Lower leg skin (tissue), 4 donors: ENCODE measurements at regions not wholly inside any gene's neighbourhood (a gene's known extent, or its start where the extent isn't known, plus 50 kb on each side); places are given as distances from the start of the nearest gene placed in this dataset.

ENCODE experiments used
- DNase-seq, 2 donors: peaks; one replicate each; pipeline ENCODE4 v3.0.0-alpha.2; 2019; ENCODE audit warnings: low spot score in 2 of 2
- H3K4me3 ChIP-seq: fragments of 200-600 bp; sonication (generic); 2 replicates; pipeline ENCODE4 v1.5.1; 2017; ENCODE audit warnings: mild to moderate bottlenecking, low read depth; ENCODE audit not compliant: poor library complexity, severe bottlenecking
- POLR2A ChIP-seq, 2 donors: fragments of 450-650 bp; IDR thresholded peaks; one replicate each; pipeline ENCODE4 v1.6.1; 2016 to 2017; ENCODE audit warnings: antibody characterized with exemption in 2 of 2, mild to moderate bottlenecking in 1 of 2, moderate library complexity in 1 of 2
- WGBS, 2 donors: methylation state at CpG; one replicate each; pipeline ENCODE4 v1.1.5; 2018; 5-methylcytosine and 5-hydroxymethylcytosine counted together
- intact Hi-C: fragments of 100-400 bp; cut with DNase I; formaldehyde crosslinking; loops from one replicate; pipeline ENCODE4 v1.15.0; 2023; ENCODE audit warnings: low total_unique reads
- TF ChIP-seq, protein P1 (sequence below), 3 donors: fragments of 450-650 bp; IDR thresholded peaks; one replicate each; pipeline ENCODE4 v1.5.1; 2016; ENCODE audit warnings: antibody characterized with exemption in 3 of 3, mild to moderate bottlenecking in 3 of 3, moderate library complexity in 2 of 3

DNA sequence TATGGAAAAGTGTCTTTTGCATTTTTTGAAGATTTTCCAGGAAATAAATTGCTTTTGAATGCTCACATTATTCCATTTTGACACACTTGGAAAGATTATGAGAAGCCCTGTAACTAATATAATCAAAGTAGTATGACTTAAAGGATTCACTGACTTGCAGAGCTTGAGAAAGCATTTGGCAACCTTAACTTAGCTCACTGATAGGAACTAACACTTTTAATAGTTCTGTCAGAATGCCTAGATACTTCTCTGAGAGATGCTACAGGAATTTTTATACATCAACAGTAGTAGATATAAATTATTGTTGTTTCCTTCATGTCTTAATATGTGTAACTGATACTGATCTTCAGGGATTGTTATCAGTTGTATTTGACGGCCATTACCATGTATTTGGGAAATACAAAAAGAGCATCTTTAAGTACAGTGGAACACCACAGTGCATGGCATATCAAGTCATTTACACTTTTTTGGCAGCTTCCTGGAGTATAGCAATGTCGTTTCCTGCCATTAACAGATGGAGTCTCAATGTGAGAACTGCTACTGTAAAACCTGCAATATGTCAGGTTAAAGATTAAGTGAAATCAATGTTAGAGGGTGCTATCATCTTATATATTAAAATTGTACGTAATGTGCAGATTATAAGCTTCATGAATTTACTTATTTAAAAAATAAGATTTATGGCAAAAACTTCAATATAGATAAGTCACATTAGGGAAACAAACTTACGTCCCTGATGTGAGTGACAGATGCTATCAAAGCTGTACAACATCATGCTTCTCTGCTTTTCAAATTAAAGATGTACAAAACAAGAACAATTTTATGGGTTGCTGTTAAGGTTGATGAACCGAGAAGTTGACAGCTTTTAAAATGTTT, 1159.8 kb upstream of the MIR17HG start:
- no peak overlapping the region for H3K4me3 ChIP-seq
- DNase-seq = no peak
- intact Hi-C loops = no loop called here
- WGBS, 2 donors = 59 to 66% methylated on average over 5 of the region's 5 CpGs
- no peak for TF ChIP-seq POLR2A (IDR thresholded peaks at IDR 0.05)
- TF ChIP-seq, protein P1, sequence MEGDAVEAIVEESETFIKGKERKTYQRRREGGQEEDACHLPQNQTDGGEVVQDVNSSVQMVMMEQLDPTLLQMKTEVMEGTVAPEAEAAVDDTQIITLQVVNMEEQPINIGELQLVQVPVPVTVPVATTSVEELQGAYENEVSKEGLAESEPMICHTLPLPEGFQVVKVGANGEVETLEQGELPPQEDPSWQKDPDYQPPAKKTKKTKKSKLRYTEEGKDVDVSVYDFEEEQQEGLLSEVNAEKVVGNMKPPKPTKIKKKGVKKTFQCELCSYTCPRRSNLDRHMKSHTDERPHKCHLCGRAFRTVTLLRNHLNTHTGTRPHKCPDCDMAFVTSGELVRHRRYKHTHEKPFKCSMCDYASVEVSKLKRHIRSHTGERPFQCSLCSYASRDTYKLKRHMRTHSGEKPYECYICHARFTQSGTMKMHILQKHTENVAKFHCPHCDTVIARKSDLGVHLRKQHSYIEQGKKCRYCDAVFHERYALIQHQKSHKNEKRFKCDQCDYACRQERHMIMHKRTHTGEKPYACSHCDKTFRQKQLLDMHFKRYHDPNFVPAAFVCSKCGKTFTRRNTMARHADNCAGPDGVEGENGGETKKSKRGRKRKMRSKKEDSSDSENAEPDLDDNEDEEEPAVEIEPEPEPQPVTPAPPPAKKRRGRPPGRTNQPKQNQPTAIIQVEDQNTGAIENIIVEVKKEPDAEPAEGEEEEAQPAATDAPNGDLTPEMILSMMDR (IDR thresholded peaks at IDR 0.05) = no peak

DNA sequence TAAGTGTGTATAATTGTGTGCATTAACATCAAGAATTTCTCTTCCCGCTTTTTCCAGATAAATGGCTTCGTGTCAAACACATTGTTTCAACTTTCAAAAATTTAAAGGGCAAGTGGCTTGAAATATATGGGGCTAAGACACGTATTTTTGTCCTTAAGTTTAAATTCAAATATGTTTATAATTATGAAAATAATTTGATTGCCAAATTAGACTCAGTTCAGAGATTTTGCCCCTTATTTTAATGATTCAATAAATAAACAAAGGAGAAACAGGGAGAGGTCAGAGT, 1159.2 kb upstream of the MIR17HG start:
- 71 to 74% methylated on average over 3 of the region's 3 CpGs for WGBS, 2 donors

DNA sequence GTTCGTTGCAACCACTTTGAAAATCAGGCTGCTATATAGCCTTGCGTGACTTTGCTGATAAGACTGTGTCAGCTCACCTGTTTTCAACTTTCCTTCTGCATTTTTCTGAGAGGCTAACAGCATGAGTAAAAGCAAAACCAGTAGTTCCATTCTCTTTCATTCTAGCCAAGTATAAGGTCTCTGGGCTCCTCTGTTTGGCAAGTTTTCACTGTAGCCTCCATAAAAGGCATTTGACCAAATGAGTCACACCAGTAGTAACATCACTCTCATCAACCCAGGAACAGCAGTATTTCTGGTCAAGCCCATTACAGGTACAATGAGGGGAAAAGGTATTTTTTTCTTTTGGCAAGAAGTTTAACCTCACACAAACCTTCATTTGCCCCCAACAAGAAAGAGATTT, 1149.8 kb upstream of the MIR17HG start:
- intact Hi-C loops = no loop called here
- WGBS, 2 donors = 80 to 86% methylated on average over 2 of the region's 2 CpGs
- no peak for TF ChIP-seq POLR2A (IDR thresholded peaks at IDR 0.05)
- TF ChIP-seq, protein P1 (IDR thresholded peaks at IDR 0.05) = no peak
- no peak for DNase-seq
- H3K4me3 ChIP-seq = no peak overlapping the region

More for the DNA sequence above, 1159.2 kb upstream of the MIR17HG start:
- intact Hi-C loops = no loop called here
- DNase-seq = no peak
- H3K4me3 ChIP-seq = no peak overlapping the region
- TF ChIP-seq POLR2A (IDR thresholded peaks at IDR 0.05) = no peak
- TF ChIP-seq, protein P1 (IDR thresholded peaks at IDR 0.05) = no peak

DNA sequence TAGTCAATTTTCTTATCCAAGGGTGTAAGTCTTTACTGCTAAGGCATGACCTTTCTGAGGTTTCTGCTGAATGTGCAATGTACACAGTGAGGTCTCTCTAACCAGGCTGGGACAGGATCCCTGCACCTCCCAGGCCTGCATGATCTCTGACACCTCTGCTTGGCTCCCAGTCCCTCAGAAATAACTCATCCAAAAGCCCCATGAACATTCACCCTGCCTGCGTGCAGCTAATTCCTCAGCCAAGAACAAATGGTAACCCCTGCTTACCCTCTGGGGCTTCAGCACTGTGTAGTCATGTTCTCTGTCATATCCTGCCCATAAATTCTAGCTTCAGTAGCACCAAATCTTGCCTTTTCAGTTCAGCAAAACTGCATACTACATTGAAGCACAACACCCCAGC, 1146.3 kb upstream of the MIR17HG start:
- TF ChIP-seq, protein P1 (IDR thresholded peaks at IDR 0.05) = no peak
- no peak for TF ChIP-seq POLR2A (IDR thresholded peaks at IDR 0.05)
- no peak for DNase-seq
- H3K4me3 ChIP-seq = no peak overlapping the region
- WGBS, 2 donors = 21 to 67% methylated on average over 1 of the region's 1 CpG
- intact Hi-C loops = no loop called here

DNA sequence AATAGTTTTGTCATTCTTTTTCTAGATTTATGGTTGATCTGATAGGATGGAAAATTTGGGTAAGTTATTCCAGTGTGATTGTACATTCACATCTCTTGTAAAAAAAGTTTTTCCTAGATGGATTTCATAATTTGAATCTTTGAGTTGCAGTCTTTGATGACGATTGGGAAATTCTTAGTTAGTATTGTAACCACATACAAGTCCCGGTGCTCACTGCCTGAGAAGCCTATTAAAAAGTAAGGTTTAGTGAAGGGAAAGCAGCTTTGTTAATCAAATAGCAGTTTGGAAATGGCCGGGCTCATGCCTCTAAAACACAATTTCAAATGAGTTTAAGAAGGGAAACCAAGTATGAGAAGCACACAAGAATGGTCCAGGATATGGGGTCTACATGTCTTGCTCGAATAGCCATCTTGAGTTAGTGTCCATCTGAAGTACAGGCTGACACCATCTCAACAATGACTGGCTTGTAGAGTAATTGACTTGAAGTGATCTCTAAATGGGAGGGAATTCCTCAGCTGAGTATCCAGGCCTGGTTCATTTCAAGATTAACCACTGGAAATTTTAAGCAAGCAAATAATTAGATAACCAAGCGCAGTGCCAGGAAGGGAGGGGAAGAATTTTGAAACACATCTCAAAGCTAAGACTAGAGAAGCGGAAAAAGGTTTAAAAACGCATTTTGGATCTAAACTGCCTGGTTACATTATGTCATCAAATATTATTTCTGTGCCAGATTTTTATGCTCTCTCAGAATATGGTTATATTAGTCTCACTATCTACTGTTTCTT, 1145.6 kb upstream of the MIR17HG start:
- DNase-seq = no peak
- H3K4me3 ChIP-seq = no peak overlapping the region
- 51 to 55% methylated on average over 7 of the region's 7 CpGs for WGBS, 2 donors
- TF ChIP-seq, protein P1 (IDR thresholded peaks at IDR 0.05) = no peak
- TF ChIP-seq POLR2A (IDR thresholded peaks at IDR 0.05) = no peak
- intact Hi-C loops = no loop called here
